K562 (cell line): ENCODE measurements at regions not wholly inside any gene's neighbourhood (a gene's known extent, or its start where the extent isn't known, plus 50 kb on each side); places are given as distances from the start of the nearest gene placed in this dataset.

Experiments
- CEBPB ChIP-seq: fragments of 450-650 bp; IDR thresholded peaks from 2 replicates; pipeline ENCODE4 v1.6.1; 2016; ENCODE audit warnings: missing genetic modification characterization, missing compliant biosample characterization
- NBN ChIP-seq: fragments of 450-650 bp; IDR thresholded peaks from 2 replicates; pipeline ENCODE4 v1.6.1; 2016; ENCODE audit warnings: low read depth, mild to moderate bottlenecking
- RFX1 ChIP-seq: fragments of 450-650 bp; IDR thresholded peaks from 2 replicates; pipeline ENCODE4 v1.6.1; 2016; ENCODE audit warnings: mild to moderate bottlenecking, moderate library complexity
- USF1 ChIP-seq: sonication (generic); formaldehyde crosslinking; IDR thresholded peaks from 2 replicates; pipeline ENCODE4 v1.9.0; 2022; ENCODE audit warnings: mild to moderate bottlenecking, missing genetic modification reagents
- USF2 ChIP-seq: sonication (generic); formaldehyde crosslinking; IDR thresholded peaks from 2 replicates; pipeline ENCODE4 v1.5.0; 2020; ENCODE audit warnings: missing genetic modification reagents
- ZNF76 ChIP-seq: fragments of 250-450 bp; sonication (Bioruptor Pico); IDR thresholded peaks from 2 replicates; pipeline ENCODE4 v1.4.0; 2020; ENCODE audit warnings: mild to moderate bottlenecking, moderate library complexity, borderline replicate concordance

- TF ChIP-seq NBN = no peak
- no peak for TF ChIP-seq CEBPB
- no peak for TF ChIP-seq RFX1
- TF ChIP-seq USF1 = no peak
- no peak for TF ChIP-seq ZNF76 (CRISPR knock-in tag)
- no peak for TF ChIP-seq USF2
Observed at GRCh38 chr3:145489011-145489410, 672.0 kb downstream of the PLOD2 start.
